GM21717 (cell line): ENCODE measurements at regions not wholly inside any gene's neighbourhood (a gene's known extent, or its start where the extent isn't known, plus 50 kb on each side); places are given as distances from the start of the nearest gene placed in this dataset.
"Not testable (repeated sequence)": the region's sequence is repeated elsewhere in the genome, so short reads cannot be mapped to it uniquely, and the experiment has no call there.

ENCODE experiments used
- ATAC-seq: cut with Tn5 transposase; IDR thresholded peaks from one replicate; pipeline ENCODE4 v1.9.1; 2021; ENCODE audit warnings: mild to moderate bottlenecking, moderate library complexity; ENCODE audit not compliant: unreplicated experiment

GRCh38 chr6:71197780-71198179 is 90.8 kb upstream of the OGFRL1 start:
- ATAC-seq: no peak

- no peak for ATAC-seq
Measured at GRCh38 chr6:71198908-71199307, 89.7 kb upstream of the OGFRL1 start.

GRCh38 chr6:71199736-71200135 is 88.9 kb upstream of the OGFRL1 start:
- ATAC-seq: no peak

GRCh38 chr6:71203206-71203605 is 85.4 kb upstream of the OGFRL1 start:
- ATAC-seq: no peak

GRCh38 chr6:71204741-71205140 is 83.9 kb upstream of the OGFRL1 start:
- no peak for ATAC-seq

- no peak for ATAC-seq
Measured at GRCh38 chr6:71205336-71205956, 83.2 kb upstream of the OGFRL1 start.

- no peak for ATAC-seq
Measured at GRCh38 chr6:71206089-71206488, 82.5 kb upstream of the OGFRL1 start.

- ATAC-seq: no peak
Measured at GRCh38 chr6:71209206-71209605, 79.4 kb upstream of the OGFRL1 start.

- ATAC-seq: no peak
Measured at GRCh38 chr6:71209626-71210025, 79.0 kb upstream of the OGFRL1 start.

- no peak for ATAC-seq
Measured at GRCh38 chr6:71211799-71212198, 76.8 kb upstream of the OGFRL1 start.

GRCh38 chr6:71220466-71220865 is 68.1 kb upstream of the OGFRL1 start:
- ATAC-seq: no peak

GRCh38 chr6:71222671-71223070 is 65.9 kb upstream of the OGFRL1 start:
- no peak for ATAC-seq

GRCh38 chr6:71224011-71224410 is 64.6 kb upstream of the OGFRL1 start:
- no peak for ATAC-seq

- ATAC-seq: no peak
Measured at GRCh38 chr6:71226151-71226550, 62.5 kb upstream of the OGFRL1 start.

GRCh38 chr6:71228461-71229041 is 60.1 kb upstream of the OGFRL1 start:
- ATAC-seq: no peak

GRCh38 chr6:71229477-71229876 is 59.1 kb upstream of the OGFRL1 start:
- ATAC-seq: no peak

GRCh38 chr6:71232890-71233289 is 55.7 kb upstream of the OGFRL1 start:
- ATAC-seq: not testable (repeated sequence)

GRCh38 chr6:71236926-71237434 is 51.6 kb upstream of the OGFRL1 start:
- ATAC-seq: no peak

GRCh38 chr6:71238351-71238750 is 50.3 kb upstream of the OGFRL1 start:
- no peak for ATAC-seq
